ENCODE measurements at regions not wholly inside any gene's neighbourhood (a gene's known extent, or its start where the extent isn't known, plus 50 kb on each side); places are given as distances from the start of the nearest gene placed in this dataset.

GRCh38 chr10:107686095-107686494 is 521.6 kb upstream of the SORCS1 start:
- TF ChIP-seq CTCF (conservative IDR thresholded peaks at IDR 0.05; ENCODE audit: low read length) (no peak), EZH2phosphoT487 (IDR thresholded peaks at IDR 0.05; ENCODE audit: borderline replicate concordance, low read depth, low read length) (no peak)

Data from OCI-LY7 (cell line).